Right atrium auricular region (tissue), 2 donors: ENCODE measurements at regions not wholly inside any gene's neighbourhood (a gene's known extent, or its start where the extent isn't known, plus 50 kb on each side); places are given as distances from the start of the nearest gene placed in this dataset.

Experiments used
- DNase-seq: peaks from one replicate; pipeline ENCODE4 v3.0.0-alpha.2; 2019; ENCODE audit warnings: low spot score
- H3K27ac ChIP-seq, 2 donors: fragments of 200-600 bp; sonication (generic); 1 replicate in 1 of 2; 2 replicates in 1 of 2; pipeline ENCODE4 v1.5.1; 2016 to 2019
- H3K27me3 ChIP-seq, 2 donors: fragments of 200-600 bp; sonication (generic); one replicate each; pipeline versions ENCODE4 v1.5.1 to v1.6.0; 2017 to 2019
- H3K36me3 ChIP-seq: fragments of 200-600 bp; sonication (generic); one replicate; pipeline ENCODE4 v1.5.1; 2016
- H3K4me1 ChIP-seq, 2 donors: fragments of 200-600 bp; sonication (generic); one replicate each; pipeline versions ENCODE4 v1.5.1 to v1.6.0; 2017 to 2019
- H3K4me3 ChIP-seq, 2 donors: fragments of 200-600 bp; sonication (generic); 1 replicate in 1 of 2; 2 replicates in 1 of 2; pipeline ENCODE4 v1.5.1; 2017 to 2019; ENCODE audit warnings: mild to moderate bottlenecking in 1 of 2, moderate library complexity in 1 of 2
- H3K9me3 ChIP-seq, 2 donors: fragments of 200-600 bp; sonication (generic); one replicate each; pipeline ENCODE4 v1.5.1; 2019
- TF ChIP-seq, protein P1 (sequence below), 2 donors: fragments of 200-600 bp; sonication (generic); IDR thresholded peaks; one replicate each; pipeline ENCODE4 v1.5.1; 2019; ENCODE audit warnings: antibody characterized with exemption in 2 of 2

DNA sequence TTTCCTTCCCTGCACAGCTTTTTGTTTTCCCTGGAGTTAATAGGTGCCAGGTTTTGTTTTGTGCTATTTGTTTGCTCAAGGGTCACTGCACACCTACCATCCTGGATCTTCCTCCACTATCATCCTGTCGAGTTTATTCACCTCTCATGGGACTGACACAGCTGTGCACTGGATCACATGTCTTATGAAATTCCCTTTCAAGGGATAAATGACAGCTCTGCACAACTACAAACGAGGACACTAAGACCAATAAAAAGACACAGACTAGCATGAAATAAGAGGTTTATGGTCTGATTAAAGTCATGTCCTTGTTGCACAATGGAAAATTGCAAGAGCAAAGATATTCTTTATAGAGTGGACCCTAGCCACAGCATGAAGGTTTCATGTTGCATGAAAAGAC is 76.7 kb upstream of the SFMBT2 start:
- Histone ChIP-seq H3K27me3 (no peaks in the 10 kb centered on the region), H3K4me1 (no peaks in the 10 kb centered on the region), H3K36me3 (no peaks in the 10 kb centered on the region), H3K27ac (no peak overlapping the region), H3K4me3 (no peak overlapping the region), H3K9me3 (no peaks in the 10 kb centered on the region)
- TF ChIP-seq, protein P1, sequence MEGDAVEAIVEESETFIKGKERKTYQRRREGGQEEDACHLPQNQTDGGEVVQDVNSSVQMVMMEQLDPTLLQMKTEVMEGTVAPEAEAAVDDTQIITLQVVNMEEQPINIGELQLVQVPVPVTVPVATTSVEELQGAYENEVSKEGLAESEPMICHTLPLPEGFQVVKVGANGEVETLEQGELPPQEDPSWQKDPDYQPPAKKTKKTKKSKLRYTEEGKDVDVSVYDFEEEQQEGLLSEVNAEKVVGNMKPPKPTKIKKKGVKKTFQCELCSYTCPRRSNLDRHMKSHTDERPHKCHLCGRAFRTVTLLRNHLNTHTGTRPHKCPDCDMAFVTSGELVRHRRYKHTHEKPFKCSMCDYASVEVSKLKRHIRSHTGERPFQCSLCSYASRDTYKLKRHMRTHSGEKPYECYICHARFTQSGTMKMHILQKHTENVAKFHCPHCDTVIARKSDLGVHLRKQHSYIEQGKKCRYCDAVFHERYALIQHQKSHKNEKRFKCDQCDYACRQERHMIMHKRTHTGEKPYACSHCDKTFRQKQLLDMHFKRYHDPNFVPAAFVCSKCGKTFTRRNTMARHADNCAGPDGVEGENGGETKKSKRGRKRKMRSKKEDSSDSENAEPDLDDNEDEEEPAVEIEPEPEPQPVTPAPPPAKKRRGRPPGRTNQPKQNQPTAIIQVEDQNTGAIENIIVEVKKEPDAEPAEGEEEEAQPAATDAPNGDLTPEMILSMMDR (IDR thresholded peaks at IDR 0.05): no peak
- DNase-seq: no peak

- H3K27me3 ChIP-seq: no peaks in the 10 kb centered on the region
- no peak for DNase-seq
- H3K27ac ChIP-seq: no peak overlapping the region
- H3K36me3 ChIP-seq: no peaks in the 10 kb centered on the region
- no peaks in the 10 kb centered on the region for H3K4me1 ChIP-seq
- TF ChIP-seq, protein P1 (IDR thresholded peaks at IDR 0.05): no peak
- no peaks in the 10 kb centered on the region for H3K9me3 ChIP-seq
- no peak overlapping the region for H3K4me3 ChIP-seq
Measured at GRCh38 chr10:7486528-7486927, 75.7 kb upstream of the SFMBT2 start.

GRCh38 chr10:7485799-7486198 is 75.0 kb upstream of the SFMBT2 start:
- no peaks in the 10 kb centered on the region for H3K36me3 ChIP-seq
- H3K27me3 ChIP-seq: no peaks in the 10 kb centered on the region
- DNase-seq: no peak
- no peaks in the 10 kb centered on the region for H3K9me3 ChIP-seq
- H3K27ac ChIP-seq: no peak overlapping the region
- TF ChIP-seq, protein P1 (IDR thresholded peaks at IDR 0.05): no peak
- H3K4me3 ChIP-seq: no peak overlapping the region
- H3K4me1 ChIP-seq: no peaks in the 10 kb centered on the region

DNA sequence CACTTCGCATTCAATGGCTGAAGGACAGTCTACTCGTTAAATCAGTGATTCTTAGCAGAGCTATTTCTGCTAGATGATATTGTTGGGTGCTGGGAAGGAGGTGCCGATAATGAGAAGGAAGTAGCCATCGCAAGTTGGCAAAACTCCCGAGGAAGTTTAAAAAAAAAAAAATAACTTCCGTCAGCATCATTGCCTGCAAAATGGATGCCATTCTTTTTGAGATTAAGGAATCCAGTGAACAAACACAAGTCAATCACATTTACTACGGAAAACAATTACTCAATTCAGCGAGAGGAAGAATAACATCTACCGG is 74.4 kb upstream of the SFMBT2 start:
- Histone ChIP-seq H3K36me3 (no peaks in the 10 kb centered on the region), H3K4me1 (no peaks in the 10 kb centered on the region), H3K27ac (no peak overlapping the region), H3K9me3 (no peaks in the 10 kb centered on the region), H3K27me3 (no peaks in the 10 kb centered on the region), H3K4me3 (no peak overlapping the region)
- DNase-seq: no peak
- TF ChIP-seq, protein P1 (IDR thresholded peaks at IDR 0.05): no peak

DNA sequence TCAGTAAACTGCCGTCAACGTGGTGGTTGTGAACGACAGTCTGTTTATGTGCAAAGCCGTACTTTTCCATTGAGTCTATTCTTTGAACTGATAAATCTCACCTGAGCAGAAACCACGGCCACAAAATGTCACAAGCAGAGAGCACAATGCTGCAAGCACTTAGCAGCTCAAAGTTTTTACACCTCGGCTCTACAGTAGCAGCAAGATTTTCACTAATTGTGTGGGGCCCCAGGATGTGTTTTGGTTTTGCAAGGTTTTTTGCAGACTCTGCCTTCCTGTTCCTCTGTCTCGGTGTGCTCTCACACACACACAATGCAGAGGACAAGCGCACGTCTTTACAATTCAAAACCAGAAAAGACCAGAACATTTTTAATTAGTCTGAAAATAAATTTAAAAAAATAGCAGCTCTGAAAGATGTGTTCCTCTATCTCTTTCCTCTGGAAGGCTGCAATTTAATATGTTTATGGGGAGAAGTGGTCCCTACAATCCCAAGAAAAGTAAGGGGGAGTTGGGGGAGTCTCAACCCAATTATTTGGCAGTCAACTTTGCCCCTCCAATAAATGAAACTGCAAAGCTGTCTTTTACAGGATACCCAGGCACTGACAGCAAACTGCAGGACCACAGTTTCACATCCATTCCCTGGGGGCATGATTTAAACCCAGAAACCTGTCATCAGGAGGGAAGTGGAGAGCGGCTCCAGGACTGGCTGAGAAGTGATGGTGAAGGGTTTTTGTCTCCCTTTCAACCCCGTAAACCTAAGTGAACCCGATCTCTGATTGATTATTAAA is 73.8 kb upstream of the SFMBT2 start:
- Histone ChIP-seq H3K36me3 (no peaks in the 10 kb centered on the region), H3K9me3 (no peaks in the 10 kb centered on the region), H3K27ac (no peak overlapping the region), H3K4me1 (no peaks in the 10 kb centered on the region), H3K27me3 (no peaks in the 10 kb centered on the region), H3K4me3 (no peak overlapping the region)
- TF ChIP-seq, protein P1 (IDR thresholded peaks at IDR 0.05): no peak
- no peak for DNase-seq

DNA sequence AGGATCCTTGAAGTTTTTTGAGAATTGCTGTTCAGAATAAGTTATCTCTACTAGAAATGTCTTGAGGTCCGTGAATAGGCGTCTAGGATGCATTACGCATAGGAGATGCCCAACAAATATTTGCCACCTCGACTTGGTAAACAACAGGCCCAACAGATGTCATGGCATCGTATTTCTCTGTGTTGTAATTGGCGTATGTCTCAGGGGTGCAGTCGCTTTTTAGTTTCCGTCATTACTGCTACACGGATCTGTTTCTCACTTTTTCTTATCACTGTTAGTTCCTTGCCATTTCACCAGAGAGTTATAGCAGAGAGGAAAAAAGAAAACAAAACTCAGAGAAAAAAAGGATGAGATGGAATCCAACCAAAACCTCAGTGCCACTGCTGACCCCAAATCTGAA is 73.0 kb upstream of the SFMBT2 start:
- Histone ChIP-seq H3K4me1 (no peaks in the 10 kb centered on the region), H3K27me3 (no peaks in the 10 kb centered on the region), H3K4me3 (no peak overlapping the region), H3K9me3 (no peaks in the 10 kb centered on the region), H3K36me3 (no peaks in the 10 kb centered on the region), H3K27ac (no peak overlapping the region)
- no peak for DNase-seq
- TF ChIP-seq, protein P1 (IDR thresholded peaks at IDR 0.05): no peak
